ENCODE measurements at regions not wholly inside any gene's neighbourhood (a gene's known extent, or its start where the extent isn't known, plus 50 kb on each side); places are given as distances from the start of the nearest gene placed in this dataset.

- no peak for TF ChIP-seq CTCF (IDR thresholded peaks at IDR 0.05; ENCODE audit: extremely low read depth in 1 of 2, insufficient read depth in 1 of 2, low read depth in 1 of 2, low read length in 2 of 2)
- TF ChIP-seq POLR2A (IDR thresholded peaks at IDR 0.05; ENCODE audit: low read depth, low read length): no peak
Observed at GRCh38 chr3:61497463-61497862, 63.9 kb upstream of the PTPRG start.

Data from endothelial cell of umbilical vein (primary cell).